GM12878 (cell line): ENCODE measurements at regions not wholly inside any gene's neighbourhood (a gene's known extent, or its start where the extent isn't known, plus 50 kb on each side); places are given as distances from the start of the nearest gene placed in this dataset.
A peak's percentile ranks its signal among the peaks of the same experiment; 100 is the strongest.

Source experiments
- EGR1 ChIP-seq, 2 experiments: IDR thresholded peaks; 1 replicate in 1 of 2; 2 replicates in 1 of 2; pipeline ENCODE4 v1.6.1; 2011 to 2012; ENCODE audit warnings: low read depth in 2 of 2, low read length in 2 of 2, borderline replicate concordance in 1 of 2, mild to moderate bottlenecking in 1 of 2, moderate library complexity in 1 of 2
- ETV6 ChIP-seq, 2 experiments: fragments of 450-650 bp in 1 of 2; IDR thresholded peaks in 1 of 2; conservative IDR thresholded peaks in 1 of 2; 2 replicates each; pipeline ENCODE4 v1.6.1; 2014; ENCODE audit warnings: antibody characterized with exemption in 1 of 2, borderline replicate concordance in 1 of 2, low read depth in 1 of 2, mild to moderate bottlenecking in 1 of 2, moderate library complexity in 1 of 2
- MTA3 ChIP-seq: IDR thresholded peaks from 2 replicates; pipeline ENCODE4 v1.6.1; 2012; ENCODE audit warnings: low read length, inconsistent platforms, borderline replicate concordance
- NR2C1 ChIP-seq: fragments of 450-650 bp; IDR thresholded peaks from 2 replicates; pipeline ENCODE4 v1.6.1; 2017; ENCODE audit warnings: antibody characterized with exemption, mild to moderate bottlenecking, moderate library complexity
- PML ChIP-seq: IDR thresholded peaks from 2 replicates; pipeline ENCODE4 v1.6.1; 2012; ENCODE audit warnings: low read length, inconsistent platforms
- SP1 ChIP-seq: IDR thresholded peaks from one replicate; pipeline ENCODE4 v1.6.1; 2011; ENCODE audit warnings: low read depth, low read length
- SRF ChIP-seq, 2 experiments: IDR thresholded peaks; 2 replicates each; pipeline ENCODE4 v1.6.1; 2011; ENCODE audit warnings: low read depth in 2 of 2, low read length in 2 of 2, mild to moderate bottlenecking in 1 of 2, moderate library complexity in 1 of 2
- SUZ12 ChIP-seq: fragments of 200-600 bp; sonication (generic); IDR thresholded peaks from one replicate; pipeline ENCODE4 v1.6.1; 2018; ENCODE audit warnings: antibody characterized with exemption, mild to moderate bottlenecking; ENCODE audit not compliant: unreplicated experiment
- TF ChIP-seq, protein P1 (sequence below), 3 experiments: IDR thresholded peaks in 2 of 3; conservative IDR thresholded peaks in 1 of 3; 2 replicates each; pipeline ENCODE4 v1.5.1; 2011; ENCODE audit warnings: low read depth in 3 of 3, low read length in 3 of 3, mild to moderate bottlenecking in 3 of 3, control low read depth in 2 of 3, moderate library complexity in 2 of 3, inconsistent platforms in 1 of 3, mixed read lengths in 1 of 3; ENCODE audit not compliant: control insufficient read depth in 2 of 3, insufficient read depth in 1 of 3; ENCODE audit errors: extremely low read depth in 1 of 3
- TF ChIP-seq, protein P2 (sequence below): IDR thresholded peaks from 2 replicates; pipeline ENCODE4 v1.6.1; 2011; ENCODE audit warnings: low read depth, mild to moderate bottlenecking, low read length, moderate library complexity, borderline replicate concordance; ENCODE audit errors: extremely low read depth
- TF ChIP-seq, protein P3 (sequence below): IDR thresholded peaks from 2 replicates; pipeline ENCODE4 v1.6.1; 2011; ENCODE audit warnings: mild to moderate bottlenecking, low read depth, low read length, moderate library complexity; ENCODE audit not compliant: insufficient replicate concordance
- TF ChIP-seq, protein P4 (sequence below): fragments of 450-650 bp; IDR thresholded peaks from 2 replicates; pipeline ENCODE4 v1.6.1; 2016; ENCODE audit warnings: mild to moderate bottlenecking
- TF ChIP-seq, protein P5 (sequence below): fragments of 450-650 bp; IDR thresholded peaks from 2 replicates; pipeline ENCODE4 v1.6.1; 2017; ENCODE audit warnings: borderline replicate concordance
- TF ChIP-seq, protein P6 (sequence below): fragments of 450-650 bp; IDR thresholded peaks from 2 replicates; pipeline ENCODE4 v1.6.1; 2017; ENCODE audit warnings: low read depth, mild to moderate bottlenecking, moderate library complexity
- TF ChIP-seq, protein P7 (sequence below): fragments of 450-650 bp; IDR thresholded peaks from 2 replicates; pipeline ENCODE4 v1.6.1; 2018; ENCODE audit warnings: mild to moderate bottlenecking, low read depth, moderate library complexity; ENCODE audit not compliant: partially characterized antibody

DNA sequence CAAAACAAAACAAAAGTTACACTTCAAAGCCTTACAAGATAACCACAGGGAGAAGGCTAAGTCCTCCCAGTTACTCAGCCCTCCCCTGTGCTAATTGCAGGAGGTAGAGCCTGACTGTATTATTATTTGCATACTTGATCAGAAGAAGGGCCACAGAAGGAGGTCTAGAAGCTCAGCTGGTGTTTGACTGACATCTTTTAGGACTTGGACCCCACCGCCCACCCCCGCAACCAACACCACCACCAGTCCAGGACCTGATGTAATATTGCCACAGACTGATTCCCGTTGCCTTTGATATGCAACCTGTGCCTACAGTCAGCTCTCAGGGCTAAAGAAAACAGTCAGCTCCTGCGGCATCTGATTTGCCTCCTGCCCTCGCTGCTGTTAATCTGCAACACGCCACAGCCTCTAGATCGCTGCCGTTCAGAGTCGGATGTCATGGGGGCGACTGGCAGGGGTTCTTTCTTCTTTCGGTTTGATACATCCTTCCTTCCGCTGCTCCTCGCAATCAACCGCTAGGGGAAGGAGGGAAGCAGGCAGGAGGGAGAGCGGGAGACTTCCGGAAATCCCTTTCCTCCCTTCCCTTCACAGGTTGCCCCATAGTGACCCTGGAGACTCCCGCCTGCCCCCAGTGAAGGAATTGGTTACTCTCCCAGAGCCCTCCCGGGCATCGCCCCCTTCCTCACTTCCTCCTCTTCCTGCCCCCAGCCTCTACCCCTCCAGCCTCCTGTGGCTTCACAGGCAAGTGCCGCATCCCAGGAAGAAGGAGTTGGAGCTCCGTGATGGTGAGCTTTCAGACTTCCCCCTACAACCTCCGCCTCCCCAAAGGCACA is 90.5 kb upstream of the SOX9 start (continued):
- TF ChIP-seq, protein P1, sequence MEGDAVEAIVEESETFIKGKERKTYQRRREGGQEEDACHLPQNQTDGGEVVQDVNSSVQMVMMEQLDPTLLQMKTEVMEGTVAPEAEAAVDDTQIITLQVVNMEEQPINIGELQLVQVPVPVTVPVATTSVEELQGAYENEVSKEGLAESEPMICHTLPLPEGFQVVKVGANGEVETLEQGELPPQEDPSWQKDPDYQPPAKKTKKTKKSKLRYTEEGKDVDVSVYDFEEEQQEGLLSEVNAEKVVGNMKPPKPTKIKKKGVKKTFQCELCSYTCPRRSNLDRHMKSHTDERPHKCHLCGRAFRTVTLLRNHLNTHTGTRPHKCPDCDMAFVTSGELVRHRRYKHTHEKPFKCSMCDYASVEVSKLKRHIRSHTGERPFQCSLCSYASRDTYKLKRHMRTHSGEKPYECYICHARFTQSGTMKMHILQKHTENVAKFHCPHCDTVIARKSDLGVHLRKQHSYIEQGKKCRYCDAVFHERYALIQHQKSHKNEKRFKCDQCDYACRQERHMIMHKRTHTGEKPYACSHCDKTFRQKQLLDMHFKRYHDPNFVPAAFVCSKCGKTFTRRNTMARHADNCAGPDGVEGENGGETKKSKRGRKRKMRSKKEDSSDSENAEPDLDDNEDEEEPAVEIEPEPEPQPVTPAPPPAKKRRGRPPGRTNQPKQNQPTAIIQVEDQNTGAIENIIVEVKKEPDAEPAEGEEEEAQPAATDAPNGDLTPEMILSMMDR (IDR thresholded peaks at IDR 0.05 in 2 of 3, conservative IDR thresholded peaks at IDR 0.05 in 1 of 3; ENCODE audit: control insufficient read depth in 2 of 3, extremely low read depth in 1 of 3, insufficient read depth in 1 of 3, low read depth in 3 of 3, low read length in 3 of 3): peak; percentile 30 to 48 (median 40); a peak in 4 of 6 replicates
- TF ChIP-seq SP1 (peak; percentile 20), NR2C1 (no peak), MTA3 (peak; percentile 95), EGR1 (IDR thresholded peaks at IDR 0.05; ENCODE audit: borderline replicate concordance in 1 of 2, low read depth in 2 of 2, low read length in 2 of 2) (peak in 1 of 2 experiments; percentile 54; a peak in 2 of 3 replicates), SRF (IDR thresholded peaks at IDR 0.05; ENCODE audit: low read depth in 2 of 2, low read length in 2 of 2) (0 out of 4 replicates have a peak, but pooled peaks of 1 of the 2 experiments have one; percentile 22), ETV6 (conservative IDR thresholded peaks at IDR 0.05 in 1 of 2, IDR thresholded peaks at IDR 0.05 in 1 of 2; ENCODE audit: borderline replicate concordance in 1 of 2, low read depth in 1 of 2) (peak in 1 of 2 experiments; percentile 100; a peak in 2 of 4 replicates), PML (peak; percentile 92), SUZ12 (no peak)
- TF ChIP-seq, protein P2, sequence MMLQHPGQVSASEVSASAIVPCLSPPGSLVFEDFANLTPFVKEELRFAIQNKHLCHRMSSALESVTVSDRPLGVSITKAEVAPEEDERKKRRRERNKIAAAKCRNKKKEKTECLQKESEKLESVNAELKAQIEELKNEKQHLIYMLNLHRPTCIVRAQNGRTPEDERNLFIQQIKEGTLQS: no peak
- TF ChIP-seq, protein P3, sequence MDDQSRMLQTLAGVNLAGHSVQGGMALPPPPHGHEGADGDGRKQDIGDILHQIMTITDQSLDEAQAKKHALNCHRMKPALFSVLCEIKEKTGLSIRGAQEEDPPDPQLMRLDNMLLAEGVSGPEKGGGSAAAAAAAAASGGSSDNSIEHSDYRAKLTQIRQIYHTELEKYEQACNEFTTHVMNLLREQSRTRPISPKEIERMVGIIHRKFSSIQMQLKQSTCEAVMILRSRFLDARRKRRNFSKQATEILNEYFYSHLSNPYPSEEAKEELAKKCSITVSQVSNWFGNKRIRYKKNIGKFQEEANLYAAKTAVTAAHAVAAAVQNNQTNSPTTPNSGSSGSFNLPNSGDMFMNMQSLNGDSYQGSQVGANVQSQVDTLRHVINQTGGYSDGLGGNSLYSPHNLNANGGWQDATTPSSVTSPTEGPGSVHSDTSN: peak; percentile 73
- TF ChIP-seq, protein P4, sequence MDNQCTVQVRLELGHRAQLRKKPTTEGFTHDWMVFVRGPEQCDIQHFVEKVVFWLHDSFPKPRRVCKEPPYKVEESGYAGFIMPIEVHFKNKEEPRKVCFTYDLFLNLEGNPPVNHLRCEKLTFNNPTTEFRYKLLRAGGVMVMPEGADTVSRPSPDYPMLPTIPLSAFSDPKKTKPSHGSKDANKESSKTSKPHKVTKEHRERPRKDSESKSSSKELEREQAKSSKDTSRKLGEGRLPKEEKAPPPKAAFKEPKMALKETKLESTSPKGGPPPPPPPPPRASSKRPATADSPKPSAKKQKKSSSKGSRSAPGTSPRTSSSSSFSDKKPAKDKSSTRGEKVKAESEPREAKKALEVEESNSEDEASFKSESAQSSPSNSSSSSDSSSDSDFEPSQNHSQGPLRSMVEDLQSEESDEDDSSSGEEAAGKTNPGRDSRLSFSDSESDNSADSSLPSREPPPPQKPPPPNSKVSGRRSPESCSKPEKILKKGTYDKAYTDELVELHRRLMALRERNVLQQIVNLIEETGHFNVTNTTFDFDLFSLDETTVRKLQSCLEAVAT: peak; percentile 37; the same call in 1 of the 2 replicates
- TF ChIP-seq, protein P5, sequence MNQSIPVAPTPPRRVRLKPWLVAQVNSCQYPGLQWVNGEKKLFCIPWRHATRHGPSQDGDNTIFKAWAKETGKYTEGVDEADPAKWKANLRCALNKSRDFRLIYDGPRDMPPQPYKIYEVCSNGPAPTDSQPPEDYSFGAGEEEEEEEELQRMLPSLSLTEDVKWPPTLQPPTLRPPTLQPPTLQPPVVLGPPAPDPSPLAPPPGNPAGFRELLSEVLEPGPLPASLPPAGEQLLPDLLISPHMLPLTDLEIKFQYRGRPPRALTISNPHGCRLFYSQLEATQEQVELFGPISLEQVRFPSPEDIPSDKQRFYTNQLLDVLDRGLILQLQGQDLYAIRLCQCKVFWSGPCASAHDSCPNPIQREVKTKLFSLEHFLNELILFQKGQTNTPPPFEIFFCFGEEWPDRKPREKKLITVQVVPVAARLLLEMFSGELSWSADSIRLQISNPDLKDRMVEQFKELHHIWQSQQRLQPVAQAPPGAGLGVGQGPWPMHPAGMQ: no peak
- TF ChIP-seq, protein P6, sequence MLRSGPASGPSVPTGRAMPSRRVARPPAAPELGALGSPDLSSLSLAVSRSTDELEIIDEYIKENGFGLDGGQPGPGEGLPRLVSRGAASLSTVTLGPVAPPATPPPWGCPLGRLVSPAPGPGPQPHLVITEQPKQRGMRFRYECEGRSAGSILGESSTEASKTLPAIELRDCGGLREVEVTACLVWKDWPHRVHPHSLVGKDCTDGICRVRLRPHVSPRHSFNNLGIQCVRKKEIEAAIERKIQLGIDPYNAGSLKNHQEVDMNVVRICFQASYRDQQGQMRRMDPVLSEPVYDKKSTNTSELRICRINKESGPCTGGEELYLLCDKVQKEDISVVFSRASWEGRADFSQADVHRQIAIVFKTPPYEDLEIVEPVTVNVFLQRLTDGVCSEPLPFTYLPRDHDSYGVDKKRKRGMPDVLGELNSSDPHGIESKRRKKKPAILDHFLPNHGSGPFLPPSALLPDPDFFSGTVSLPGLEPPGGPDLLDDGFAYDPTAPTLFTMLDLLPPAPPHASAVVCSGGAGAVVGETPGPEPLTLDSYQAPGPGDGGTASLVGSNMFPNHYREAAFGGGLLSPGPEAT: peak; percentile 86
- TF ChIP-seq, protein P7, sequence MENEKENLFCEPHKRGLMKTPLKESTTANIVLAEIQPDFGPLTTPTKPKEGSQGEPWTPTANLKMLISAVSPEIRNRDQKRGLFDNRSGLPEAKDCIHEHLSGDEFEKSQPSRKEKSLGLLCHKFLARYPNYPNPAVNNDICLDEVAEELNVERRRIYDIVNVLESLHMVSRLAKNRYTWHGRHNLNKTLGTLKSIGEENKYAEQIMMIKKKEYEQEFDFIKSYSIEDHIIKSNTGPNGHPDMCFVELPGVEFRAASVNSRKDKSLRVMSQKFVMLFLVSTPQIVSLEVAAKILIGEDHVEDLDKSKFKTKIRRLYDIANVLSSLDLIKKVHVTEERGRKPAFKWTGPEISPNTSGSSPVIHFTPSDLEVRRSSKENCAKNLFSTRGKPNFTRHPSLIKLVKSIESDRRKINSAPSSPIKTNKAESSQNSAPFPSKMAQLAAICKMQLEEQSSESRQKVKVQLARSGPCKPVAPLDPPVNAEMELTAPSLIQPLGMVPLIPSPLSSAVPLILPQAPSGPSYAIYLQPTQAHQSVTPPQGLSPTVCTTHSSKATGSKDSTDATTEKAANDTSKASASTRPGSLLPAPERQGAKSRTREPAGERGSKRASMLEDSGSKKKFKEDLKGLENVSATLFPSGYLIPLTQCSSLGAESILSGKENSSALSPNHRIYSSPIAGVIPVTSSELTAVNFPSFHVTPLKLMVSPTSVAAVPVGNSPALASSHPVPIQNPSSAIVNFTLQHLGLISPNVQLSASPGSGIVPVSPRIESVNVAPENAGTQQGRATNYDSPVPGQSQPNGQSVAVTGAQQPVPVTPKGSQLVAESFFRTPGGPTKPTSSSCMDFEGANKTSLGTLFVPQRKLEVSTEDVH: no peak
